ENCODE measurements at regions not wholly inside any gene's neighbourhood (a gene's known extent, or its start where the extent isn't known, plus 50 kb on each side); places are given as distances from the start of the nearest gene placed in this dataset.

- Mint-ChIP-seq H3K9me3 (ENCODE audit: unreplicated experiment) (no peaks in the 10 kb centered on the region), H3K4me1 (ENCODE audit: insufficient read depth, unreplicated experiment) (peaks cover 5% of the 10 kb centered on the region), H3K27ac (ENCODE audit: low read depth, unreplicated experiment) (no peak overlapping the region), H3K27me3 (ENCODE audit: insufficient read depth, unreplicated experiment) (no peaks in the 10 kb centered on the region), H3K36me3 (ENCODE audit: insufficient read depth, unreplicated experiment) (no peaks in the 10 kb centered on the region), H3K4me3 (ENCODE audit: unreplicated experiment) (no peak overlapping the region)
- no peak for TF ChIP-seq CTCF (IDR thresholded peaks at IDR 0.05; ENCODE audit: unreplicated experiment)
- no TSS peak for BruUV-seq (replicated peaks)
- intact Hi-C loops (cut with micrococcal nuclease), result no loop called here
- DNase-seq (ENCODE audit: unreplicated experiment), result no peak
- ChIA-PET POLR2A (no interaction called here), CTCF (interaction anchor here (0.7 kb wide), 1 partner anchor 893 kb away, joined by 3 read pairs; no protein-coding TSS in a partner anchor)
Observed at GRCh38 chr3:106261396-106261795, 392.6 kb upstream of the CBLB start.

- no TSS peak for BruUV-seq (replicated peaks)
- H3K27ac Mint-ChIP-seq (ENCODE audit: low read depth, unreplicated experiment), result no peak overlapping the region
Observed at GRCh38 chr3:106261915-106262683, 393.3 kb upstream of the CBLB start.

GRCh38 chr3:106263011-106263410 is 394.2 kb upstream of the CBLB start:
- TF ChIP-seq CTCF (IDR thresholded peaks at IDR 0.05; ENCODE audit: unreplicated experiment), result no peak
- ChIA-PET CTCF (no interaction called here), POLR2A (no interaction called here)
- Mint-ChIP-seq H3K36me3 (ENCODE audit: insufficient read depth, unreplicated experiment) (no peaks in the 10 kb centered on the region), H3K27me3 (ENCODE audit: insufficient read depth, unreplicated experiment) (no peaks in the 10 kb centered on the region), H3K4me1 (ENCODE audit: insufficient read depth, unreplicated experiment) (peaks cover 5% of the 10 kb centered on the region), H3K9me3 (ENCODE audit: unreplicated experiment) (no peaks in the 10 kb centered on the region), H3K4me3 (ENCODE audit: unreplicated experiment) (no peak overlapping the region), H3K27ac (ENCODE audit: low read depth, unreplicated experiment) (no peak overlapping the region)
- DNase-seq (ENCODE audit: unreplicated experiment), result no peak
- intact Hi-C loops (cut with micrococcal nuclease), result no loop called here
- BruUV-seq (replicated peaks), result no TSS peak

More at GRCh38 chr3:106261915-106262683, 393.3 kb upstream of the CBLB start:
- peaks cover 5% of the 10 kb centered on the region for H3K4me1 Mint-ChIP-seq (ENCODE audit: insufficient read depth, unreplicated experiment)
- no peaks in the 10 kb centered on the region for H3K36me3 Mint-ChIP-seq (ENCODE audit: insufficient read depth, unreplicated experiment)
- intact Hi-C loops (cut with micrococcal nuclease), result no loop called here
- H3K4me3 Mint-ChIP-seq (ENCODE audit: unreplicated experiment), result no peak overlapping the region
- H3K27me3 Mint-ChIP-seq (ENCODE audit: insufficient read depth, unreplicated experiment), result no peaks in the 10 kb centered on the region
- ChIA-PET CTCF (no interaction called here), POLR2A (no interaction called here)
- DNase-seq (ENCODE audit: unreplicated experiment), result no peak
- TF ChIP-seq CTCF (IDR thresholded peaks at IDR 0.05; ENCODE audit: unreplicated experiment), result no peak
- H3K9me3 Mint-ChIP-seq (ENCODE audit: unreplicated experiment), result no peaks in the 10 kb centered on the region

- Mint-ChIP-seq H3K27ac (ENCODE audit: low read depth, unreplicated experiment) (no peak overlapping the region), H3K4me1 (ENCODE audit: insufficient read depth, unreplicated experiment) (peaks cover 5% of the 10 kb centered on the region), H3K27me3 (ENCODE audit: insufficient read depth, unreplicated experiment) (no peaks in the 10 kb centered on the region), H3K36me3 (ENCODE audit: insufficient read depth, unreplicated experiment) (no peaks in the 10 kb centered on the region), H3K4me3 (ENCODE audit: unreplicated experiment) (no peak overlapping the region), H3K9me3 (ENCODE audit: unreplicated experiment) (no peaks in the 10 kb centered on the region)
- POLR2A ChIA-PET, result no interaction called here
- DNase-seq (ENCODE audit: unreplicated experiment), result no peak
- TF ChIP-seq CTCF (IDR thresholded peaks at IDR 0.05; ENCODE audit: unreplicated experiment), result no peak
- CTCF ChIA-PET, result interaction anchor here (0.7 kb wide), 1 partner anchor 77 kb away, joined by 3 read pairs; no protein-coding TSS in a partner anchor
- BruUV-seq (replicated peaks), result no TSS peak
- intact Hi-C loops (cut with micrococcal nuclease), result no loop called here
Observed at GRCh38 chr3:106263546-106263945, 394.7 kb upstream of the CBLB start.
